GM12864 (cell line): ENCODE measurements at regions not wholly inside any gene's neighbourhood (a gene's known extent, or its start where the extent isn't known, plus 50 kb on each side); places are given as distances from the start of the nearest gene placed in this dataset.

ENCODE experiments used
- DNase-seq: peaks from one replicate; pipeline ENCODE4 v3.0.0-alpha.2; 2011; ENCODE audit warnings: low read depth
- H3K4me3 ChIP-seq: 2 replicates; pipeline ENCODE4 v1.5.1; 2011; ENCODE audit warnings: mild to moderate bottlenecking, low read depth, low read length, control low read depth
- TF ChIP-seq, protein P1 (sequence below): IDR thresholded peaks from 2 replicates; pipeline ENCODE4 v1.5.1; 2011; ENCODE audit warnings: low read depth, mild to moderate bottlenecking, moderate library complexity, low read length, control low read depth, inconsistent platforms; ENCODE audit errors: missing control alignments

DNA sequence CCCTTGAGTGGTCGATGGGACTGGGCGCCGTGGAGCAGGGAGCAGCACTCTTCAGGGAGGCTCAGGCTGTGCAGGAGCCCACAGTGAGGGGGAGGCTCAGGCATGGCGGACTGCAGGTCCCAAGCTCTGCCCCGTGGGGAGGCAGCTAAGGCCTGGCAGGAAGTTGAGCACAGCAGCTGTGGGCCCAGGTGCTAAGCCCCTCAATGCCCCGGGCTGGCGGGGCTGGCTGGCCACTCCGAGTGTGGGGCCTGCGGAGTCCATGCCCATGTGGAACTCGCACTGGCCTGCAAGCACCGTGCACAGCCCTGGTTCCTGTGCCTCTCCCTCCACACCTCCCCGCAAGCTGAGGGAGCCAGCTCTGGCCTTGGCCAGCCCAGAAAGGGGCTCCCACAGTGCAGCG lies 948.4 kb upstream of the EYS start:
- no peak for DNase-seq
- TF ChIP-seq, protein P1, sequence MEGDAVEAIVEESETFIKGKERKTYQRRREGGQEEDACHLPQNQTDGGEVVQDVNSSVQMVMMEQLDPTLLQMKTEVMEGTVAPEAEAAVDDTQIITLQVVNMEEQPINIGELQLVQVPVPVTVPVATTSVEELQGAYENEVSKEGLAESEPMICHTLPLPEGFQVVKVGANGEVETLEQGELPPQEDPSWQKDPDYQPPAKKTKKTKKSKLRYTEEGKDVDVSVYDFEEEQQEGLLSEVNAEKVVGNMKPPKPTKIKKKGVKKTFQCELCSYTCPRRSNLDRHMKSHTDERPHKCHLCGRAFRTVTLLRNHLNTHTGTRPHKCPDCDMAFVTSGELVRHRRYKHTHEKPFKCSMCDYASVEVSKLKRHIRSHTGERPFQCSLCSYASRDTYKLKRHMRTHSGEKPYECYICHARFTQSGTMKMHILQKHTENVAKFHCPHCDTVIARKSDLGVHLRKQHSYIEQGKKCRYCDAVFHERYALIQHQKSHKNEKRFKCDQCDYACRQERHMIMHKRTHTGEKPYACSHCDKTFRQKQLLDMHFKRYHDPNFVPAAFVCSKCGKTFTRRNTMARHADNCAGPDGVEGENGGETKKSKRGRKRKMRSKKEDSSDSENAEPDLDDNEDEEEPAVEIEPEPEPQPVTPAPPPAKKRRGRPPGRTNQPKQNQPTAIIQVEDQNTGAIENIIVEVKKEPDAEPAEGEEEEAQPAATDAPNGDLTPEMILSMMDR = no peak
- no peak overlapping the region for H3K4me3 ChIP-seq

DNA sequence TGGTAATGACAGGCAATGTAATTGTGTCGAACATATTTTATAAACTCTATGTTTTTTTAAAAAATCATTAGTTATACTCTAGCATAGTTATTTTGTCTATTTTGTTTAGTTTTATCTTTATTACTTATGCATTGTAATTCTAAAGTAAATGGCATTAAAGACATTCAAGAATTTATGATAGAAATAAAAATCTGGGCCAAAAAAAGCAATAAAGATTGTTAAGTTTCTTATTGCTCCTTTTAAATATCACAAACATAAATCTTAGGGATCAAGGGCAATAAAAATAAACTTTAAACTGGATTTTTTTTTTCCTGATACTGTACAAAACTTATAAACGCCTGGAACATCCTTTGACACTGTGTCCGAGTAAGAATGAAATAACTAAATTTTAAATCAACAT lies 931.5 kb upstream of the EYS start:
- H3K4me3 ChIP-seq = no peak overlapping the region
- TF ChIP-seq, protein P1 = no peak
- DNase-seq = no peak

DNA sequence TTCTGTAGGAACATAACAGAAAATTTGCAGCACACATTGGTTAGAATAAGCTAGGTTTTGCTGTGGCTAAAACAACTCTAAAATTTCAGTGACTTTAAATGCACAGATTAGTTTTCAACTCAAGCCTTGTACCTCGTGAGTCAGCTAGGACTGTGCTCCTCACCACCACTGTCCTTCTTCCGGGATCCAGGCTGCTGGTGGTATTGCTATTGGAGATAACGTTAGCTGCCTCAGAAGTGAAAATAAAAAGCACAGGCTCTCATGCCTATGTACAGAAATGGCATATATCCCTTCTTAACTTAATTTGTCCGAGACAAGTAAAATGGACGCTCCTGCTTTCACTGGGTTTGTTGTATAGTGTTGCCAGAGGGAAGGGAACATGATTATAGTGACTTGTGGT lies 931.1 kb upstream of the EYS start:
- TF ChIP-seq, protein P1 = no peak

DNA sequence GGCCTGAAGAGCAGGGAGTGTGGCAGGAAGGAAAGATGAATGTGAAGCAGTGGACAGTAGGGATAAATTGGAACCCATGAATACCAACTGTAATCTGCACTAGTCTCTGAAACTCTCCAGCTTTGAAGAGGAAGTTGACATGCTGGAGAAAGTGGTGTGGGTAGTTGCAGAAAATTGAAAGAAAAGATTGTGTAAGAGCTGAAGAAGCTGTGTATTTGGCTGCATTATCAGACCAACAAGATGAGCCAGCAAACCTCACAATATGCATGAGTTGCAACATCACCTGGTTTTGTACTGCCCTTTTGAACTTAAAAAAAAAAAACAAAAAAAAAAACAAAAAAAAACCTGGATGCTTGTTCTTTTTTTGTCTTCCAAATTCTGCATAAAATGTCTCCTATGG lies 921.9 kb upstream of the EYS start:
- TF ChIP-seq, protein P1 = no peak
- DNase-seq = no peak
- H3K4me3 ChIP-seq = no peak overlapping the region

More for the DNA sequence above, 931.1 kb upstream of the EYS start:
- H3K4me3 ChIP-seq = no peak overlapping the region
- no peak for DNase-seq

DNA sequence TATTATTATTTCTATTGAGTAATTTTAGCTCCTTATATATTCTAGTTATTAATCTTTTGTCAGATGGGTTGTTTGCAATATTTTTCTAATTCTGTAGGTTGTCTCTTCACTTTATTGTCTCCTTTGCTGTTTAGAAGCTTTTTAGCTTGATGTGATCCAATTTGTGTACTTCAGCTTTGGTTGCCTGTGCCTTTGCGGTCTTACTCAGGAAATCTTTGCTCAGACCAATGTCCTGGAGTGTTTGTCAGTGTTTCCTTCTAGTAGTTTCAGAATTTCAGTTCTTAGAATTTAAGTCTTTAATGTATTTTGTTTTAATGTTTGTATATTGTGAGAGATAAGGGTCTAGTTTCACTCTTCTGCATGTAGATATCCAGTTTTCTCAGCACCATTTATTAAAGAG lies 916.0 kb upstream of the EYS start:
- TF ChIP-seq, protein P1 = no peak
- DNase-seq = no peak

DNA sequence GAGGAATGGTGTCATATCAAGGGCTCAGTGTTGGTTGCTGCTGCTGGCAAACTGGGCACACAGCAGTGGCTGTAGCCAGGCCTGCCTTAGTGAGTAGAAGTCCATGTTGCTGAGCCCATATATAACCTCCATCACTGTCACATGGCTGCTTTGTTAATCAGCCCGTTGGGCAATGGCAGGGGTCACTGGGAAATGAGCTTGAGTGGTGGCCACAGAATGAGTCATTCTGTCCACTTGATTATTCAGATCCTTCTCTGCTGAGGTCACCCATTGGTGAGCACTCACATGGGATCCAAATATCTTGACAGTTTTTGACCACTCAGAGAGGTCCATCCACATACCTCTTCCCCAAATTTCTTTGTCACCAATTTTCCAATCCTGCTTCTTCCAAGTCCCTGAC lies 898.9 kb upstream of the EYS start:
- no peak overlapping the region for H3K4me3 ChIP-seq
- TF ChIP-seq, protein P1 = no peak
- no peak for DNase-seq

More for the DNA sequence above, 916.0 kb upstream of the EYS start:
- H3K4me3 ChIP-seq = no peak overlapping the region

DNA sequence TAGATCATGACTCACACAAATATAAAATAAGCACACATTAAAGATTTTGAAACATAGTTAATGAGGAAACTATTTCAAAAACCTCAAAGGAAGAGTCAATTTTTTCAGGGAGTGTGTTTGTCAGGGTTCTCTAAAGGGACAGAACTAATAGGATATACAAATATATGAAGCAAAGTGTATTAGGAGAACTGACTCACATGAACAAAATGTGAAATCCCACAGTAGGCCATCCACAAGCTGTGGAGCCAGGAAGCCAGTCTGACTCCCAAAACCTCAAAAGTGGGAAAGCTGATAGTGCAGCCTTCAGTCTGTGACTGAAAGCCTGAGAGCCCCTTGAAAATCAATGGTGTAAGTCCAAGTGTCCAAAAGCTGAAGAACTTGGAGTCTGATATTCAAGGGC lies 898.0 kb upstream of the EYS start:
- TF ChIP-seq, protein P1 = no peak
- H3K4me3 ChIP-seq = no peak overlapping the region

More for the DNA sequence above, 898.0 kb upstream of the EYS start:
- no peak for DNase-seq
